HG03159 (cell line): ENCODE measurements at regions not wholly inside any gene's neighbourhood (a gene's known extent, or its start where the extent isn't known, plus 50 kb on each side); places are given as distances from the start of the nearest gene placed in this dataset.

Source experiments
- ATAC-seq: cut with Tn5 transposase; IDR thresholded peaks from one replicate; pipeline ENCODE4 v1.9.1; 2021; ENCODE audit warnings: mild to moderate bottlenecking, moderate library complexity; ENCODE audit not compliant: unreplicated experiment

DNA sequence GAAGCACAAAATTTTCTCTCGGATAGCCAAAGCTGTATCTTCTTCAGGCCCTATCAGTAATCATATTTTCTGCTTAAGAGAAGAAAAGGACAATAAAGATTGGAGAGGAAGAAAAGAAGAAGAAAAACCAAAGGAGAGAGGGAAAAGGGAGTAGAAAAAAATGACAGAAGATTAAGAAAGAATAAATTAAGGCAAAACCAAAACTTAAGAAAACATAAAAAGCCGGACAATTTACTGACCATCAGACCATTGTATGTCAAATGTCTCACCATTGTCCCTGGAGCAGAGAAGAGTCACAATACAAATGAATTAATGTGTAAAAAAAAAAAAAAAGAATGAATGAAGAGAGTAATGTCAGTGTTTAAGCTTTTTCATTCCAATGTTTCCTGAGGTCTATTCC, 1274.8 kb downstream of the FSCB start:
- ATAC-seq, result no peak

DNA sequence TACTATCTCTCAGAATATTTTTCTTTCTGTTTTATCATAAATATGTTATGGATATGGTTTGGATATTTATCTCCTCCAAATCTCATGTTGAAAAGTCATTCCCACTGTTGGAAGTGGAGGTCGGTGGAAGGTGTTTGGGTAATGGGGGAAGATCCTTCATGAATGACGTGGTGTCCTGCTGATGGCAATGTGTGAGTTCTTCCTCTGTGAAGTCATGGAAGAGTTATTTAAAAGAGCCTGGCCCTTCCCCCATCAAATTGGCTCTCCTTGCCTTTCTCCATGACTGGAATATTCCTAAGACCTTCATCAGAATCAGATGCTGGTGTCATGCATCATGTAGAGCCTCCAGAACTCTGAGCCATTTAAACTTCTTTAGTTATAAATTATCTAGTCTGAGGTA, 1291.6 kb downstream of the FSCB start:
- ATAC-seq, result no peak

DNA sequence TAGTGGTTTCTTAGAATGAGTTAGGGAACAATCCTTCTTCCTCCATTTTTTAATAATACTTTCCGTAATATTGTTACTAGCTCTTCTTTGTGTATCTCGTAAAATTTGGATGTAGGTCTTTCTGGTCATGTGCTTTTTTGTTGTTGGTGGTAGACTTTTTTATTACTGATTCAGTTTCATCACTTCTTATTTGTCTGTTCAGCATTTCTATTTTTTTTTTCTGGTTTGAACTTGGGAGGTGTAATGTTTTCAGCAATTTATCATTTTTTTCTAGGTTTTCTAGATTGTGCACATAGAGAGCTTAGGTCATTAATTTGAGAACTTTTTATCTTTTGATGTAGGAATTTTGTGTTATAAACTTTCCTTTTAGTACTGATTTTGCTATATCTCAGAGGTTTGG, 1299.9 kb downstream of the FSCB start:
- ATAC-seq, result no peak

DNA sequence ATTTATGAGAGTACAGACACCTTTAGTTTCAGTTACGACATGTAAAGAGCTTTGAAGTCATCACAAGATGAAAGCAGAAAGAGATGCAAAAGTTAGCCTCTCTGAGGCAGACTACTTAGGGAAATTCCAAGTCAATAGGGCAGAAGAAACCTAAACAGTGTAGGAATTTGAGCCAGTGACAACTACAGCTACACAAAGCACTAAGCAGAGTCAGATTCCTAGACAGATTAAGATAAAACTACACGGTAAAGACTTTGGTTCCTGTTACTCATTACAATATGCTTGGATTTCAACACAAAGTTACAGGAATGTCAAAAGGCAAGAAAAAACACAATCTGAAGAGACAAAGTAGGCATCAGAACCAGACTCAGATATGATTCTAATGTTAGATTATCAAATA, 1302.3 kb downstream of the FSCB start:
- ATAC-seq, result no peak

DNA sequence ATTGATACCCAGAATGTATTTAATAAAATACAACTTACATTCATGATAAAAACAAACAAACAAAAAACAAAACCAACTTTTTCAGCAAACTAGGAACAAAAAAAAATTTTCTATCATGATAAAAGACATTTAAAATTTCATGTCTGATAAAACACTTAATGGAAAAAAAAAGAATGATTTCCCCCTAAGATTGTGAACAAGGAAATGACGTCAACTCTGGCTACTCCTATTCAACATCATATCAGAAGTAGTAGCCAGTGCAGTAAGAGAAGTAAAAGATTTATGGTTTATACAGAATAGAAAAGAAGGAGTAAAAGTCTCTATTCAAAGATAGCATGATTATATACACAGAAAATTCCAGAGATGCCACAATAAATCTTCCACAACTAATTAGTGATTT, 1306.6 kb downstream of the FSCB start:
- ATAC-seq, result no peak

DNA sequence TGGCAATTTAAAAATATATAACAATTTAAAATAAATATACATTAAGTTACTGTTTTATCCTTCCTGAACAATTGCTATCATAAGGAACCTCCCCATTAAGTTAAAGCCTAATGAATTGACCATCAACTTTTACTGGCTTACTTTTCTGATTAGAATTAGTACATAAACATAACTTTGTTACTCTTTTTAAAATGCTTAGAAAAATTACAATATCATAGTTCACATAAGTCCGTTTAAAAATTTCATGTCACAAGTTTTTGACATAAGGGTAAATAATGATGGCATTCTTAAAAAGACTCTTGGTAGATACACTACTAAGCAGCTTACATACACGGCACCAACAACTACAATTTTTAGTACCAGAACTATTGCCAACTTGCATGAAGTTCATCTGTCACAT, 1308.6 kb downstream of the FSCB start:
- no peak for ATAC-seq

DNA sequence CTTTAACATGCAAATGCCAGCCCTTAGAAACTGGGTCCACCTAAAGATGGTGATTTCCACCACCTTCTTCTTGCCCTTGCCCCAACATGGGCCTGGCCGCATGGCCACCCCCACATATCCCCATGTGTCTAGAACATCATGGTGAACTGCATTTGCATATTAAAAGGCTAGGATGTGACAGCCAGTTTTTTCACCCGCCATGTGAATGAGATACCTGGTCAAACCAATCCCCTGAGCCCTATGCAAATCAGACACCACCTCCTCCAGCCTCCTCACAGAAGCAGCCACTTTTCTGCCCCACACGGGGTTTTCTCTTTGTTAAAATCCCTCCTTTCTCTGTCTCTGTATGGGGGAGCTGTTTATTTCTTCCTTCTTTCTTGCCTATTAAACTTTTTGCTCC, 1322.5 kb downstream of the FSCB start:
- ATAC-seq, result no peak

DNA sequence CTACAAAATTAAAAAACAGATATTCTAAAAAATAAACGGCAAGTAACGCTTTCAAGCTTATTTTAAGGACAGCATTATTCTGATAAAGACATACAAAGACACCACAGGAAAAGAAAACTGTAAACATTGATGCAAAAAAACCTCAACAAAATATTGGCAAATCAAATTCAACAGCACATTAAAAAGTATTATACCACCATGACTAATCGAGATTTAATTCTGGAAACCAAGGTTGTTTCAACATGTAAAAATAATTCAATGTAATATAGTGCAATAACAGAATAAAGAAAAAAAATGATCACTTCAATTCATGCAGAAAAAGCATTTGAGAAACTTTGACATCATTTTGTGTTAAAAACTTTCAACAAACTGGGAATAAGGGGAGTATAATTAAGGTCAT, 1323.2 kb downstream of the FSCB start:
- no peak for ATAC-seq

DNA sequence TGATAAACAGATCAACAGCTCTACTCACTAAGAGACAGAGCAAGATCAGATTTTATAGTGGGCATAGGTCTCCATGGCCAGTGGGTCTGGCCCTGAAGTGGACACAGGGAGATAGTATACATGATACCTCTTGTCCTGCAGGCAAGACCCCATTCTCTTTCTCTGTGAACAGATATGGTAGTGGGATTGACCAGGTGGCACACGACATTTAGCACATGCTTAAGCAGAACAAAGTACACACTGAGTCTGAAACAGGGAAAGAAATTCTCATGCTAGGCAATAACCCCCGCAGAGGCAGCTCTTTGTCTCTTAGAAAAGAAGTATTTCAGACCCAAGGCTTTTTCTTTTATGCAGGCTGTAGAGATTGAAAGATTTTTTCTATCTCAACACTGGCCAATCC, 1331.2 kb downstream of the FSCB start:
- no peak for ATAC-seq

DNA sequence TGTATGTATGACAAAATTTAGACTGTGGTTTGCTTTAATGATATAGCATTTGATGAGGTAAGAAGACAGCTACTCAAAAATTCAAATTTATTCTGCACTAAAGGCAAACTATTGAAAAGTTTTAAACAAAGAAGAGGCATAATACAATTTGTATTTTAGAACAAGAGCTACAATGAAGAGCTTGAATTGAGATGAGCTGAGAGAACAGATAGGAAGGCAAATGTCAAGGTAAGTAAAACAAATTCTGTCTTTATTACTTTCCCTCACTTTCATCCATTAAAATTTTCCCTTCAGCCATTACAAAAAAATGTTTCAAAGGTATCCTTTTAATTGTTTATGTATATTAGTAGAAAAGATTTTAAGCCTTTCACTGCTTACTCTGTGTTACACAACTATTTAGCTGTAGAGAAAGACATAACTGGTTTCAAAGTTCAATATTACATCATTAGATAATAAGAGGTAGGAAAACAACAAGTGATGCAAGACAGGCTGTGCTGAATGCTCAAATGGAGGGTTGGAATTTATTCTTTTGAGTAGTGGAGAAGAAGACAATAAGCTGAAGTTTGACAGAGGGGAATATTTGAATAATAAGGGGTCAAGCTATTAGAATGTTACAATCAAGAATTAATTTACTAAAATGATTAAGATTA, 1334.1 kb downstream of the FSCB start:
- no peak for ATAC-seq

DNA sequence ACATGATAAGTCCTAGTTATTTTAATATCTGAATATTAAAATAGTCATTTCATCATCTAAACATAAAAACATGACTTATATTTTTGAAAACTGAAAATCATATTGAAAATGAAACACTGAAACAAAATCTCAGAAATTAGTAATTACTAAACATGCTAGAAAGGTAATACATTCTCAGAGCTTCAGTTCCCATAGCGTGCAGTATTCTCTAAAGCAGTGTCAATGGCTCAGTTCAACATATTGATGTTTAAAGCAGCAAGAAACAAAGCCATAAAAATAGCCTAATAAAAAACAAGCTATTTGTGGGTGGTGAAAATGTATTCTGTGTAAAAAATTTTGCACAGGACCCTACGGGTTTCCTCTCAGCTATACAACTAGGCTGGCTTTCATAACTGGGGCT, 1337.4 kb downstream of the FSCB start:
- peak; percentile 44 for ATAC-seq

DNA sequence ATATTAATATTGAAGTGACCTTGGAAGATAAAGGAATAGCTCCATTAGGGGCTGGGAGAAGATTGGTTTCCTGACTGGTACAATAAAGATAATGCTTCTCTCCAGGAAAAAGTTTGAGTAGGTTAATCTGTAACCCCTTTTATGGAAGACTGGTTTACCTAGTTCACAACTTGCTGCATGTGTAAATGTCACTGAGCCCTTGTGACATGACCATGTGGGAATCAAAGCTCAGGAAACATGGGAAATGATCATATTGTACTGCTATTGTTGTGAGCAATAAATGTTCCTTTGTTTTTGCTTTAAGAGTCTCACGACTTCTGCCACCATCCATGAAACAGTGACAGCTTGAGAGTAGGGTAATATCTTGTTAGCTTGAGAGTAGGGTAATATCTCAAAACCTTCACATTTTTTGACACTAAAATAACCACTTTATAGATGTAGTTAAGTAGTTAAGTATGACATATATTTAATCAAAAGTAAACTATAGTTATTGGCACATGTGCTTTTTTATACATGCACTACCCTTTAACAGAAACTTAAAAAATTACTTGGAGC, 1338.6 kb downstream of the FSCB start:
- no peak for ATAC-seq

DNA sequence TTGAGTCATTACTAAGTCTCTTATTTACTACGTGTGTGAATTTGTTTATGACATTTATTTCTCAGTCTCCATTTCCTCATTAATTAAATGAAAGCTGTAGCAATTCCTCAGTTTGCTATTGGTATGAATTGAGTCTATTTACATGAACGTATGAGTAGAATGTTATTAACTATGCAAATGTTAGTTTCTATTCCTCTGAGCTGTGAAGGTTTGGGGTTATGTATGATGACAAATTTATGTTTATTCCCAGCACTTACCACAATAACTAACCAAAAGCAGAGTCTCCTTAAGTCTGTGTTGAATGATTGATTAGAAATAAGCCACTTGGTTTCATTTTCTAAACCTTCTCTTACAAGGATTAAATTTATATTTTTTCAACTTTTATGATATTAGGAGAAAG, 1340.9 kb downstream of the FSCB start:
- peak; percentile 64 for ATAC-seq

DNA sequence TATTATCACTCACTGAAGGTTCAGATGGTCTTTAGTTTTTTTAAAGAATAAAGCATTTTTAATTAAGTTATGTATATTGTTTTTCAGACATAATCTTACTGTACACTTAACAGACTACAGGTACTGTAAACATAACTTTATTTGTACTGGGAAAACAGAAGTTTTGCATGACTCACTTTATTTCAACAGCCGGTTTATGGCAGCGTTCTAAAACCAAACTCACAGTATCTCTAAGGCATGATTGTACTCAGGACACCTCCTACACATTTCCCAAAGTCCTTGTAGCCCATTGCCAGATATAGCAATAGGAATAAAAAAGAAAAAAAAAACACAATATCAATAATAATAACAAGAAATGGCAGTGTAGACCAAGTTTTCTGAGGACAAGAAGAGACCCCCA, 1341.4 kb downstream of the FSCB start:
- ATAC-seq, result no peak

DNA sequence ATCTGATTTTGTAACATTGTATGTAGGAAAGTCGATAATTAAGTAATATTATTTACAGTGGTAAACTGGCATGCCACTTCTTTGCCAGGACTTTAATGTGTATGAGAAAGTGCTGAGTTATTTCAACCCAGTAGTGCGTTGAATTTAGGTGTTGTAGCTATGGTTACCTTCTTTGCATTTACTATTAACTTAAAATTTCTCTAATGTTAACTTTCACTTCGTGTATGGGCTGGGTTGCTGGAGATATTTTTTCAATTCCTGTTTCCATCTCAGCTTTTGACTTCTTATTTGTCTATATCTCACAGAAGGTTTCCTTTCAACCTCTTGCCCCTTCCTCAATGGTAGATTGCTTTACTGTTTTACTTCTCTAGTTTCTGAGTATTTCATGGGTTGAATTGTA, 1345.6 kb downstream of the FSCB start:
- peak; percentile 58 for ATAC-seq

DNA sequence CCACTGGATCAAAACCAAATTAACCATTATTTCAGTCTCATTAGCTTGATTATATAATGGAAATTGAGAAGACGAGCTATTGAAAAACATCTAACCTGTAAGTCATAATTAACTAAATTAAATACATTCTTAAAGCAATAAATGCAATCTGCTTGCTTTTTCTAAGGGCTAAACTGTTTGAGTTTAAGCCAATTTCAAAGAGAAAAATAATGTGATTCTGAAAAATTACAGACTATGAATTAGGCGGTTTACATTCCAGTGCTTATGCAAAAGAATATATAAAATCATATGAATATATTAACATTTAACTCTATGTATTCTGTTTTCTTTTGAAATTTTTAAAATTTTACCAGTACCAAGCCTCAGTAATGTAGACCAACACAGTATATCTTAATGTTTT, 1349.4 kb downstream of the FSCB start:
- ATAC-seq, result no peak

DNA sequence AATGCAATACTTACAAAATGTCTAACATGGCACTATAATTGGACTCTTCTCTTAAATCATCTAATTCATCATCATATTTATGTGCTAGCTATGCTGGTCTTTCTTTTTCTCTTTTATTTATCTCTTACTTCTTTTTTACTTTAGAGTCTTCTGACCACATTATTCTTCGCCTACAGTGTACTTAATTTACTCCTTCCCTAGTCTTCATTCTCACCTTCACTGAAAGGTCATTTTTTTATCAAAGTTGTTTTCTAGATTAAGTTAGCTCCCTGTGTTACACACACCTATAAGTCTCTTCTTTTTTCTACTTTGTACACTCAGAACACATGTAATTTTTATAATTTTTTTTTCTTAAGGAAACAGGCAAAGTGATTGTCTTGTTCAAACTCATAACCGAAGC, 1351.2 kb downstream of the FSCB start:
- ATAC-seq, result no peak

DNA sequence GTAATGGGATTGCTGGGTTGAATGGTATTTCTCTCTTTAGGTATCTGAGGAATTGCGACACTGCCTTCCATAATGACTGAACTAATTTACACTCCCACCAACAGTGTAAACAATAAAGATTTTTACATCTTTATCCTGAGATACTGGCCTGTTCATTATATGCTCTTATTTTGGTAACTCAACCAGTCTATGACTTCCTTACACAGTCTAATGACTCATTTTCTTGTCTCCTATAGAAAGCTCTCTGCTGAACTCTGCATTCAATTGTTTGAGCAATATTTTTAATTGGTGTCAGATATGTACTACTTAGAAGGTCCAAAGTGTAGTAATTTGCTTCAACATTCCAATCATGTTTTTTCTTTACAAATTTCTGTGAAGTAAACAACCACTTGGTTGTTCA, 1351.8 kb downstream of the FSCB start:
- ATAC-seq, result no peak

DNA sequence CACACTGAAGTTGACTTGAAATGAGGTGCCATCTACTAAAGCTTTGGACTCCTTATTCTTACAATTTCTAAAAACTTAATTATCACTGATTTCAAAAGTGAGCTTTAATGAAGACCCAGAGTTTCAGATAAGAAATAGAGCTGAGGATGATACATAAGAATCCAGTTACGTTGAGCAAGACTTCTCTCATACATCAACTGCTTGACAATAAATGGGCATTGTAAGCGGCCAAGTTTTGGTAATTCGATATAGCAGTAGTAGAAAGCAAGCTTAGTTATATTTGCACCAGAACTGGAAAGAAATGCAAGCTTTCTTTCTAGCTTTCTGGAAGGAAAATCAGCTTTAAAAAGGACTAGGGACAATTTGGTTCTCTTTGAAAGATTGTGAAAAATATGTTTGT, 1359.6 kb downstream of the FSCB start:
- no peak for ATAC-seq

DNA sequence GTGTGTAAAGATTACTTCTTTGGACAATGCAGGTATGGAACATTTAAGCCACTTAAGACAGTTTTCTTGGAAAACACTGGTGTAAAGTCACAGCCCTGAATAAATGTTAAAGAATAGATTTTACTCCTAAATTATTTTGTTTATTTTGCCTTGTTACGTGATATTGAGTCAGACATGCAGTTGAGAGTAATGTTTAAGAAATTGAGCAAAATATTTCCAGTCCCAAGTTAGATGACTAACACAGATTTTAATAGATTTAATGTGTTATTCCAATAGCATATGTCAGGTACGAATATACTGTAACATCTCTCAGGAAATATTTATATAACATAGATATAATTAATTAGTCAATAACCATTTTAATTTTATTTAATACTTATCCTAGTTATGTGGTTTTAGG, 1361.7 kb downstream of the FSCB start:
- no peak for ATAC-seq

DNA sequence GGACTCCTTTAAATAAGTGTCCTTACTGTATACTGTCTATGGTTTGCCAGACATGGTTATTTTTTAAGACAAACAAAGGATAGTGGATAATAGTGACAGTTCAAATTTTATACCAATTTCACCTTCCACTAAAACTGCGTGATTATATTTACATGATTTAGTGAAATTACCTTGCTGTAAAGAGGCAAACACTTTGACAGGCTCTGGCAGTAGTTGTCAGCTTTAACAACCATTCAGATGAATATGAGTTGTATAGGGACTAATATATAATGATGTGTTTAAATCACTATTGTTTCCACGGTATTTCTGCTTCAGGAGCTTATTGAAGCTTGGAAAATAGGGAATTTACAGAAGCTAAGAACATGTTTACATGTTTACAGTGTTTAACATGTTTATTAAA, 1364.0 kb downstream of the FSCB start:
- no peak for ATAC-seq

DNA sequence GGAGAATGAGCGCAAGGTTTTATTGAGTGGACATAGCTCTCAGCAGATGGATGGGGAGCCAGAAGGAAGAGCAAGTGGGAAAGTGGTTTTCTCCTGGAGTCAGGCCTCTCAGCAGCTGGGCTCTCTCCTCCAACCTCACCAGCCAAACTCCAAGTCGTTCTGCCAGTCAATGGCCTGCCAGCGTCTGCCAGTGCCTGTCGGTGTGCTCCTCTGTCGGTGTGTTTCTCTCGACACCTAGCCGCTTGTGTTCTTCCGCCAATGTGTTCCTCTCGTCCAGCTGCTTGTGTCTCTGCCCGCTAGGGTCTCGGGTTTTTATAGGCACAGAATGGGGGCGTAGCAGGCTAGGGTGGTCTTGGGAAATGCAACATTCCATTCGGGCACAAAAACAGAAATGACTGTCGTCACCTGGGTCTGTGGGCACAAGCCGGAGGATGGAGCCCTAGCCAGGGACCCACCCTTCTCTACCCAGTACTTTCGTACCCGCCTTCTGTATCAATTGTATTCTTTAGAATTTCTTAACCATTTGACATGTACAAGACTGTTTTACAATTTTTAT, 1365.4 kb downstream of the FSCB start:
- no peak for ATAC-seq

DNA sequence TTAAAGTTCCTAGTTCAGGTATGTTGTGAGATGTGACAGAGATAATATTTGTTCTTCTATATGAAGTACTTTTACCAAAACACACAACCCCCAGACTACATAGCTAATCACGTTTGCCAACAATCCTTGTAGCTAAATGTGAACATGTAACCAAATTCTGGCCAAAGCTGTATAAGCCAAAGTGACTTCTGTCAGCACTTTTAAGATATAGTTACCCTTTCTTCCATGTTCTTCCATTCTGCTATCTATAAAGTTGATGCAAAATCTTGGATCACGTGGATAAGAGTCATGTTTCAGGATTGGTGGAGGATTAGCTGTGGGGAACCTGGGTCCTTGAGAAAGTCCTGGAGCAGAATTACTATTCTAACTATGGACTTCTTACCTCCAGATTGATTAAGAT, 1366.6 kb downstream of the FSCB start:
- no peak for ATAC-seq
